Upper lobe of left lung (tissue), 4 donors: ENCODE measurements at regions not wholly inside any gene's neighbourhood (a gene's known extent, or its start where the extent isn't known, plus 50 kb on each side); places are given as distances from the start of the nearest gene placed in this dataset.

Experiments
- CTCF ChIP-seq, 6 experiments: fragments of 450-650 bp in 4 of 6; fragments of 200-600 bp in 2 of 6; sonication (generic) in 2 of 6; IDR thresholded peaks; one replicate each; pipeline ENCODE4 v1.5.1; 2016 to 2019; ENCODE audit warnings: antibody characterized with exemption in 6 of 6
- EP300 ChIP-seq, 4 donors: sonication (generic); formaldehyde crosslinking; IDR thresholded peaks; one replicate each; pipeline ENCODE4 v1.5.1; 2017; ENCODE audit warnings: antibody characterized with exemption in 4 of 4, control low read depth in 2 of 4
- POLR2A ChIP-seq, 4 donors: fragments of 450-650 bp; IDR thresholded peaks; one replicate each; pipeline ENCODE4 v1.5.1; 2016 to 2017; ENCODE audit warnings: antibody characterized with exemption in 4 of 4, mild to moderate bottlenecking in 2 of 4
- POLR2AphosphoS5 ChIP-seq, 2 donors: sonication (generic); formaldehyde crosslinking; IDR thresholded peaks; one replicate each; pipeline ENCODE4 v1.5.1; 2017; ENCODE audit warnings: antibody characterized with exemption in 2 of 2

- TF ChIP-seq POLR2A (IDR thresholded peaks at IDR 0.05) (no peak), POLR2AphosphoS5 (IDR thresholded peaks at IDR 0.05) (no peak), CTCF (IDR thresholded peaks at IDR 0.05) (no peak), EP300 (IDR thresholded peaks at IDR 0.05) (no peak)
These were observed 831.6 kb downstream of the QKI start for GRCh38 chr6:164246082-164246481.
